ENCODE measurements at regions not wholly inside any gene's neighbourhood (a gene's known extent, or its start where the extent isn't known, plus 50 kb on each side); places are given as distances from the start of the nearest gene placed in this dataset.

- Histone ChIP-seq H3K4me3 (replicated peaks in 1 of 3; ENCODE audit: insufficient read depth in 1 of 3, low read depth in 1 of 3, low read length in 3 of 3) (no peak overlapping the region), H3K36me3 (ENCODE audit: control insufficient read depth in 2 of 2, extremely low read depth in 1 of 2, insufficient read depth in 2 of 2, low read length in 2 of 2) (no peaks in the 10 kb centered on the region), H3K27me3 (ENCODE audit: control insufficient read depth in 2 of 2, insufficient read depth in 2 of 2, low read length in 2 of 2) (no peaks in the 10 kb centered on the region), H3K79me2 (ENCODE audit: control insufficient read depth, insufficient read depth, low read length) (no peaks in the 10 kb centered on the region), H2AFZ (ENCODE audit: low read depth, low read length) (no peak overlapping the region), H3K27ac (ENCODE audit: insufficient read depth, low read depth, low read length) (no peak overlapping the region), H3K9me3 (replicated peaks; ENCODE audit: control insufficient read depth, insufficient read depth, low read length) (no peaks in the 10 kb centered on the region), H4K20me1 (replicated peaks; ENCODE audit: control insufficient read depth, extremely low read depth, insufficient read depth, low read length) (no peaks in the 10 kb centered on the region), H3K4me1 (ENCODE audit: control insufficient read depth, extremely low read depth, insufficient read depth, low read length) (no peaks in the 10 kb centered on the region), H3K9me1 (replicated peaks; ENCODE audit: control insufficient read depth, extremely low read depth, insufficient read depth, low read length) (no peaks in the 10 kb centered on the region), H3K9ac (replicated peaks; ENCODE audit: extremely low read depth, insufficient read depth, low read length) (no peak overlapping the region), H3K4me2 (ENCODE audit: insufficient read depth, low read length) (no peak overlapping the region)
- no TSS peak for BruUV-seq (replicated peaks)
- FAIRE-seq (no peak), DNase-seq (ENCODE audit: low read depth, low spot score) (no peak)
- TF ChIP-seq GATA2 (IDR thresholded peaks at IDR 0.05; ENCODE audit: insufficient read depth, insufficient read length, low read depth, low read length): no peak
- no peak for TF ChIP-seq EZH2 (IDR thresholded peaks at IDR 0.05; ENCODE audit: borderline replicate concordance, low read depth, low read length, severe bottlenecking)
- no peak for TF ChIP-seq CTCF (IDR thresholded peaks at IDR 0.05; ENCODE audit: extremely low read depth in 1 of 2, insufficient read depth in 1 of 2, low read depth in 1 of 2, low read length in 2 of 2)
- TF ChIP-seq, protein P1, sequence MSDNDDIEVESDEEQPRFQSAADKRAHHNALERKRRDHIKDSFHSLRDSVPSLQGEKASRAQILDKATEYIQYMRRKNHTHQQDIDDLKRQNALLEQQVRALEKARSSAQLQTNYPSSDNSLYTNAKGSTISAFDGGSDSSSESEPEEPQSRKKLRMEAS (IDR thresholded peaks at IDR 0.05; ENCODE audit: insufficient read depth, insufficient read length): no peak
- no peak for TF ChIP-seq POLR2A (IDR thresholded peaks at IDR 0.05; ENCODE audit: low read depth, low read length)
- TF ChIP-seq MYC (IDR thresholded peaks at IDR 0.05; ENCODE audit: low read depth, low read length): no peak
- TF ChIP-seq JUN (IDR thresholded peaks at IDR 0.05; ENCODE audit: borderline replicate concordance, insufficient read depth, insufficient read length, low read depth): no peak
- no peak for TF ChIP-seq FOS (IDR thresholded peaks at IDR 0.05; ENCODE audit: borderline replicate concordance, insufficient read depth, low read length)
- TF ChIP-seq POLR2AphosphoS5 (IDR thresholded peaks at IDR 0.05; ENCODE audit: insufficient read depth, low read depth, low read length): no peak
- dilution Hi-C loops (cut with MboI; ENCODE audit: extremely low pct_ligation_motif_present, low sequenced_read_pairs): no loop called here
- CTCF ChIA-PET: no interaction called here
- intact Hi-C loops (cut with micrococcal nuclease): no loop called here
- POLR2A ChIA-PET: no interaction called here
These were observed 474.8 kb downstream of the ZNF674 start for GRCh38 chrX:46070421-46070820.
